IMR-90 (cell line): ENCODE measurements at regions not wholly inside any gene's neighbourhood (a gene's known extent, or its start where the extent isn't known, plus 50 kb on each side); places are given as distances from the start of the nearest gene placed in this dataset.

ENCODE experiments used
- ATAC-seq: fragments of 200-7000 bp; cut with Tn5 transposase; 2 replicates; pipeline ENCODE4 v1.9.1; 2020; ENCODE audit warnings: low read depth, mild to moderate bottlenecking, moderate library complexity
- BruUV-seq: library from RNA; stranded (reverse); fragments of 400-500 nt; replicated peaks from 2 replicates; lab custom pipeline; 2021; lab: Mats Ljungman, UMichigan
- CTCF ChIA-PET: fragments of 300-600 bp; formaldehyde crosslinking; extraction: SDS; loops from one replicate; lab custom pipeline; 2021; ENCODE audit warnings: antibody characterized with exemption; lab: Yijun Ruan, JAX
- POLR2A ChIA-PET: fragments of 300-600 bp; sonication (Branson Sonifier 250); formaldehyde crosslinking; loops from one replicate; lab custom pipeline; 2022; ENCODE audit warnings: antibody characterized with exemption; ENCODE audit not compliant: unreplicated experiment; lab: Charles Lee
- DNase-seq: peaks from one replicate; pipeline ENCODE4 v3.0.0; 2013
- H2AFZ ChIP-seq: replicated peaks from 2 replicates; pipeline ENCODE3; 2013; ENCODE audit warnings: low read length, mild to moderate bottlenecking; ENCODE audit not compliant: poor library complexity
- H2AK5ac ChIP-seq: 2 replicates; pipeline ENCODE4 v1.6.1; 2013; ENCODE audit warnings: low read depth, low read length, inconsistent platforms
- H2AK9ac ChIP-seq: replicated peaks from 2 replicates; pipeline ENCODE3; 2013; ENCODE audit warnings: mild to moderate bottlenecking, low read depth, low read length, moderate library complexity; ENCODE audit not compliant: poor library complexity
- H2BK120ac ChIP-seq: 2 replicates; pipeline ENCODE4 v1.6.1; 2013; ENCODE audit warnings: low read depth, low read length, inconsistent platforms
- H2BK15ac ChIP-seq: 3 replicates; pipeline ENCODE4 v1.6.1; 2013; ENCODE audit warnings: low read depth, low read length, inconsistent platforms
- H2BK20ac ChIP-seq: 2 replicates; pipeline ENCODE4 v1.6.1; 2013; ENCODE audit warnings: low read depth, mild to moderate bottlenecking, inconsistent platforms, low read length, moderate library complexity
- H2BK5ac ChIP-seq: 2 replicates; pipeline ENCODE4 v1.6.1; 2013; ENCODE audit warnings: mild to moderate bottlenecking, low read depth, low read length, inconsistent platforms; ENCODE audit not compliant: poor library complexity, severe bottlenecking
- H3K14ac ChIP-seq: replicated peaks from 2 replicates; pipeline ENCODE4 v1.6.1; 2013; ENCODE audit warnings: low read depth, low read length, inconsistent platforms
- H3K18ac ChIP-seq: 2 replicates; pipeline ENCODE4 v1.6.1; 2013; ENCODE audit warnings: low read depth, low read length, control low read depth
- H3K23ac ChIP-seq: 2 replicates; pipeline ENCODE4 v1.6.1; 2013; ENCODE audit warnings: low read depth, low read length, inconsistent platforms
- H3K27ac ChIP-seq: 2 replicates; pipeline ENCODE4 v1.5.1; 2013; ENCODE audit warnings: mild to moderate bottlenecking, control low read depth, low read length; ENCODE audit not compliant: insufficient read depth
- H3K27me3 ChIP-seq: 2 replicates; pipeline ENCODE4 v1.6.1; 2013; ENCODE audit warnings: low read length; ENCODE audit not compliant: control insufficient read depth, insufficient read depth
- H3K36me3 ChIP-seq: 2 replicates; pipeline ENCODE4 v1.6.1; 2013; ENCODE audit warnings: low read length, mixed read lengths; ENCODE audit not compliant: control insufficient read depth, insufficient read depth
- H3K4ac ChIP-seq: 2 replicates; pipeline ENCODE4 v1.6.1; 2013; ENCODE audit warnings: low read depth, low read length, inconsistent platforms
- H3K4me1 ChIP-seq: 2 replicates; pipeline ENCODE4 v1.6.1; 2013; ENCODE audit warnings: low read length, mixed read lengths; ENCODE audit not compliant: control insufficient read depth, insufficient read depth
- H3K4me2 ChIP-seq: 2 replicates; pipeline ENCODE4 v1.6.1; 2013; ENCODE audit warnings: low read depth, mild to moderate bottlenecking, control low read depth, low read length, moderate library complexity
- H3K4me3 ChIP-seq: 2 replicates; pipeline ENCODE4 v1.5.1; 2013; ENCODE audit warnings: low read depth, mild to moderate bottlenecking, control low read depth, low read length, moderate library complexity; ENCODE audit not compliant: insufficient read depth
- H3K56ac ChIP-seq: 2 replicates; pipeline ENCODE4 v1.6.1; 2013; ENCODE audit warnings: low read length, inconsistent platforms; ENCODE audit not compliant: insufficient read depth; ENCODE audit errors: extremely low read depth
- H3K79me1 ChIP-seq, 2 experiments: 2 replicates each; pipeline ENCODE4 v1.6.1; 2013; ENCODE audit warnings: low read length in 2 of 2, inconsistent platforms in 1 of 2, low read depth in 1 of 2
- H3K9ac ChIP-seq: 2 replicates; pipeline ENCODE4 v1.6.1; 2013; ENCODE audit warnings: low read depth, low read length, control low read depth
- H3K9me1 ChIP-seq: 2 replicates; pipeline ENCODE4 v1.6.1; 2013; ENCODE audit warnings: low read length, inconsistent platforms; ENCODE audit not compliant: insufficient read depth
- H3K9me3 ChIP-seq: 2 replicates; pipeline ENCODE4 v1.6.1; 2013; ENCODE audit warnings: low read length; ENCODE audit not compliant: control insufficient read depth, insufficient read depth
- H4K20me1 ChIP-seq: 2 replicates; pipeline ENCODE4 v1.6.1; 2013; ENCODE audit warnings: low read length, inconsistent platforms; ENCODE audit not compliant: insufficient read depth
- H4K5ac ChIP-seq: 2 replicates; pipeline ENCODE4 v1.6.1; 2013; ENCODE audit warnings: mild to moderate bottlenecking, low read depth, low read length, control low read depth
- H4K8ac ChIP-seq, 2 experiments: 2 replicates each; pipeline ENCODE4 v1.6.1; 2013; ENCODE audit warnings: low read depth in 2 of 2, low read length in 2 of 2, control low read depth in 1 of 2, inconsistent platforms in 1 of 2
- H4K91ac ChIP-seq: 2 replicates; pipeline ENCODE4 v1.6.1; 2013; ENCODE audit warnings: low read depth, low read length, inconsistent platforms; ENCODE audit not compliant: insufficient read depth
- BHLHE40 ChIP-seq: fragments of 150-350 bp; IDR thresholded peaks from 2 replicates; pipeline ENCODE4 v1.6.1; 2016; ENCODE audit warnings: mild to moderate bottlenecking, low read depth, low read length
- CHD1 ChIP-seq: IDR thresholded peaks from 2 replicates; pipeline ENCODE4 v1.6.1; 2012; ENCODE audit warnings: low read depth, low read length, improper control_type of control experiment
- MAZ ChIP-seq: IDR thresholded peaks from 2 replicates; pipeline ENCODE4 v1.6.1; 2012; ENCODE audit warnings: low read depth, mild to moderate bottlenecking, low read length, improper control_type of control experiment, moderate library complexity, borderline replicate concordance
- MXI1 ChIP-seq: IDR thresholded peaks from 2 replicates; pipeline ENCODE4 v1.6.1; 2012; ENCODE audit warnings: low read depth, mild to moderate bottlenecking, low read length, moderate library complexity, borderline replicate concordance
- NFE2L2 ChIP-seq: fragments of 150-350 bp; IDR thresholded peaks from 2 replicates; pipeline ENCODE4 v1.6.1; 2016; ENCODE audit warnings: low read depth, mild to moderate bottlenecking, low read length
- POLR2A ChIP-seq: IDR thresholded peaks from 2 replicates; pipeline ENCODE4 v1.6.1; 2012; ENCODE audit warnings: mild to moderate bottlenecking, low read depth, low read length
- WGBS, 2 experiments: methylation state at CpG; one replicate each; pipeline versions ENCODE4 v1.1.5 to v1.1.7; 2013; ENCODE audit warnings: missing lambda C conversion rate in 2 of 2; ENCODE audit not compliant: insufficient read length in 1 of 2; ENCODE audit errors: extremely low coverage in 2 of 2; 5-methylcytosine and 5-hydroxymethylcytosine counted together
- dilution Hi-C: fragments of 300-500 bp; cut with HindIII; formaldehyde crosslinking; loops from one replicate; pipeline ENCODE4 v1.14.3; 2018; ENCODE audit warnings: low sequenced_read_pairs; ENCODE audit not compliant: unreplicated experiment
- in situ Hi-C: fragments of 300-500 bp; cut with MboI; formaldehyde crosslinking; loops from 3 replicates; pipeline ENCODE4 v1.14.3; 2019; ENCODE audit warnings: low sequenced_read_pairs, inconsistent platforms, mixed read lengths
- intact Hi-C: fragments of 100-400 bp; cut with micrococcal nuclease; formaldehyde crosslinking; loops from 2 replicates; pipeline ENCODE4 v1.10.0; 2022

- Histone ChIP-seq H2BK120ac (no peak overlapping the region), H4K20me1 (no peaks in the 10 kb centered on the region), H3K4me2 (no peak overlapping the region), H2BK20ac (peak overlapping the region; percentile 44; the same call in 1 of the 2 replicates), H3K27me3 (no peaks in the 10 kb centered on the region), H3K14ac (no peak overlapping the region), H2AK5ac (no peak overlapping the region), H4K5ac (no peak overlapping the region), H3K79me1 (no peaks in the 10 kb centered on the region), H2AK9ac (no peak overlapping the region), H3K4ac (no peak overlapping the region), H3K9ac (no peak overlapping the region), H2BK15ac (no peak overlapping the region), H4K8ac (no peak overlapping the region), H3K9me1 (no peaks in the 10 kb centered on the region; the same call in 1 of the 2 replicates), H2BK5ac (no peak overlapping the region), H3K4me1 (no peaks in the 10 kb centered on the region), H3K4me3 (no peak overlapping the region), H4K91ac (no peak overlapping the region), H3K36me3 (no peaks in the 10 kb centered on the region), H3K56ac (no peak overlapping the region), H3K27ac (no peak overlapping the region), H3K9me3 (no peaks in the 10 kb centered on the region), H2AFZ (no peak overlapping the region), H3K18ac (peak overlapping the region; percentile 75; the same call in 1 of the 2 replicates), H3K23ac (no peak overlapping the region)
- WGBS, 2 experiments, result no CpG with 5 or more reads among the region's 2 CpGs
- CTCF ChIA-PET, result no interaction called here
- dilution Hi-C loops (no loop called here), in situ Hi-C loops (no loop called here), intact Hi-C loops (loop anchor here (5.0 to 10.0 kb wide), 3 partner anchors 264 to 469 kb away; no protein-coding TSS in a partner anchor)
- DNase-seq (no peak), ATAC-seq (no peak)
- TF ChIP-seq NFE2L2 (no peak), CHD1 (no peak), BHLHE40 (no peak), MAZ (no peak), POLR2A (no peak), MXI1 (no peak)
- no TSS peak for BruUV-seq
- POLR2A ChIA-PET, result no interaction called here
Measured at GRCh38 chr1:55846051-55846450, 630.9 kb upstream of the USP24 start.
